Loucy (cell line): ENCODE measurements at regions not wholly inside any gene's neighbourhood (a gene's known extent, or its start where the extent isn't known, plus 50 kb on each side); places are given as distances from the start of the nearest gene placed in this dataset.

ENCODE experiments used
- H2AFZ ChIP-seq: fragments of 200-600 bp; sonication (generic); 2 replicates; pipeline ENCODE4 v1.6.0; 2016; ENCODE audit warnings: antibody characterized with exemption, mild to moderate bottlenecking, low read length, moderate library complexity
- H3F3A ChIP-seq: fragments of 200-600 bp; 2 replicates; pipeline ENCODE4 v1.6.0; 2016; ENCODE audit warnings: antibody characterized with exemption, low read depth, mild to moderate bottlenecking
- H3K27me3 ChIP-seq: fragments of 200-600 bp; sonication (generic); 2 replicates; pipeline ENCODE4 v1.6.1; 2014; ENCODE audit warnings: low read length, mild to moderate bottlenecking; ENCODE audit not compliant: insufficient read depth, poor library complexity, severe bottlenecking
- H3K36me3 ChIP-seq: fragments of 200-600 bp; sonication (generic); 2 replicates; pipeline ENCODE4 v1.6.1; 2016; ENCODE audit warnings: low read length; ENCODE audit not compliant: insufficient read depth
- H3K4me1 ChIP-seq: fragments of 200-600 bp; sonication (generic); 2 replicates; pipeline ENCODE4 v1.5.1; 2014; ENCODE audit warnings: low read length, mild to moderate bottlenecking; ENCODE audit not compliant: insufficient read depth, poor library complexity, severe bottlenecking
- H3K4me2 ChIP-seq: fragments of 200-600 bp; sonication (generic); 2 replicates; pipeline ENCODE4 v1.6.0; 2014; ENCODE audit warnings: antibody characterized with exemption, low read length, low read depth, mild to moderate bottlenecking; ENCODE audit not compliant: poor library complexity, severe bottlenecking
- H3K4me3 ChIP-seq: fragments of 200-600 bp; sonication (generic); 2 replicates; pipeline ENCODE4 v1.5.1; 2014; ENCODE audit warnings: low read length, mild to moderate bottlenecking, mixed read lengths; ENCODE audit not compliant: poor library complexity, severe bottlenecking
- H3K79me2 ChIP-seq: fragments of 200-600 bp; sonication (generic); 2 replicates; pipeline ENCODE4 v1.6.1; 2014; ENCODE audit warnings: low read length; ENCODE audit not compliant: insufficient read depth
- H3K9ac ChIP-seq: fragments of 200-600 bp; sonication (generic); 2 replicates; pipeline ENCODE4 v1.6.0; 2014; ENCODE audit warnings: mild to moderate bottlenecking, low read depth, low read length, moderate library complexity; ENCODE audit not compliant: poor library complexity, severe bottlenecking
- H3K9me2 ChIP-seq: fragments of 200-600 bp; sonication (generic); replicated peaks from 2 replicates; pipeline ENCODE4 v1.6.1; 2016; ENCODE audit warnings: low read depth, low read length, mixed read lengths
- H3K9me3 ChIP-seq: fragments of 200-600 bp; sonication (generic); 2 replicates; pipeline ENCODE4 v1.6.1; 2014; ENCODE audit warnings: mild to moderate bottlenecking, antibody characterized with exemption, low read length, low read depth; ENCODE audit not compliant: insufficient read depth
- H4K20me1 ChIP-seq: fragments of 200-600 bp; sonication (generic); 2 replicates; pipeline ENCODE4 v1.6.0; 2014; ENCODE audit warnings: antibody characterized with exemption, low read length, mild to moderate bottlenecking; ENCODE audit not compliant: insufficient read depth, poor library complexity, severe bottlenecking
- EZH2phosphoT487 ChIP-seq: fragments of 200-600 bp; IDR thresholded peaks from 2 replicates; pipeline ENCODE4 v1.6.1; 2018; ENCODE audit warnings: antibody characterized with exemption, mild to moderate bottlenecking, moderate library complexity, borderline replicate concordance
- TF ChIP-seq, protein P1 (sequence below): fragments of 200-600 bp; sonication (generic); conservative IDR thresholded peaks from 2 replicates; pipeline ENCODE4 v1.5.1; 2014; ENCODE audit warnings: mild to moderate bottlenecking, antibody characterized with exemption, low read length

DNA sequence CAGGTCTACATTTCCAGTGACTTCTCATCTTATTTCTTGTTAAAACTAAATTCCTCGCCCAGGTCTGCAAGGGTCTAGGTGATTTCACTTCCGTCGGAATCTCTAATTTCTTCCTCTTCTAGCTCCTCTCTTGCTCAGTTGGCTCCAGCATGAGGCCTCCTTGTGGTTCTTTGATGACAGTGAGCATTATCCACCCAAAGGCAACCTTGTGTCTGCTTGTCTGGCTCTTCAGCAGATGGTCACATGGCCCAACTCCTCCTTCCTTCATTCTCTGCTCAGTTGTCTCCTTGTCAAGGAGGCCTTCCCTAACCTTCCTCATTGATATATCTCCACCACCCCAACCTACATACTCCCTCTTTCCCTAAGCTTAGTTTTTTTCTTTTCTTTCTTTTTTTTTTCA lies 1391.4 kb downstream of the EFNB2 start:
- H3K4me1 ChIP-seq: peaks cover 52% of the 10 kb centered on the region
- H3K9me2 ChIP-seq: no peaks in the 10 kb centered on the region
- no peaks in the 10 kb centered on the region for H3K9me3 ChIP-seq
- TF ChIP-seq EZH2phosphoT487: no peak
- TF ChIP-seq, protein P1, sequence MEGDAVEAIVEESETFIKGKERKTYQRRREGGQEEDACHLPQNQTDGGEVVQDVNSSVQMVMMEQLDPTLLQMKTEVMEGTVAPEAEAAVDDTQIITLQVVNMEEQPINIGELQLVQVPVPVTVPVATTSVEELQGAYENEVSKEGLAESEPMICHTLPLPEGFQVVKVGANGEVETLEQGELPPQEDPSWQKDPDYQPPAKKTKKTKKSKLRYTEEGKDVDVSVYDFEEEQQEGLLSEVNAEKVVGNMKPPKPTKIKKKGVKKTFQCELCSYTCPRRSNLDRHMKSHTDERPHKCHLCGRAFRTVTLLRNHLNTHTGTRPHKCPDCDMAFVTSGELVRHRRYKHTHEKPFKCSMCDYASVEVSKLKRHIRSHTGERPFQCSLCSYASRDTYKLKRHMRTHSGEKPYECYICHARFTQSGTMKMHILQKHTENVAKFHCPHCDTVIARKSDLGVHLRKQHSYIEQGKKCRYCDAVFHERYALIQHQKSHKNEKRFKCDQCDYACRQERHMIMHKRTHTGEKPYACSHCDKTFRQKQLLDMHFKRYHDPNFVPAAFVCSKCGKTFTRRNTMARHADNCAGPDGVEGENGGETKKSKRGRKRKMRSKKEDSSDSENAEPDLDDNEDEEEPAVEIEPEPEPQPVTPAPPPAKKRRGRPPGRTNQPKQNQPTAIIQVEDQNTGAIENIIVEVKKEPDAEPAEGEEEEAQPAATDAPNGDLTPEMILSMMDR: peak; percentile 48
- no peaks in the 10 kb centered on the region for H4K20me1 ChIP-seq
- H3F3A ChIP-seq: peaks cover 2% of the 10 kb centered on the region; the same call in 1 of the 2 replicates
- no peaks in the 10 kb centered on the region for H3K79me2 ChIP-seq
- no peak overlapping the region for H3K4me3 ChIP-seq
- no peak overlapping the region for H2AFZ ChIP-seq
- H3K27me3 ChIP-seq: no peaks in the 10 kb centered on the region
- no peak overlapping the region for H3K9ac ChIP-seq
- H3K36me3 ChIP-seq: no peaks in the 10 kb centered on the region
- no peak overlapping the region for H3K4me2 ChIP-seq

DNA sequence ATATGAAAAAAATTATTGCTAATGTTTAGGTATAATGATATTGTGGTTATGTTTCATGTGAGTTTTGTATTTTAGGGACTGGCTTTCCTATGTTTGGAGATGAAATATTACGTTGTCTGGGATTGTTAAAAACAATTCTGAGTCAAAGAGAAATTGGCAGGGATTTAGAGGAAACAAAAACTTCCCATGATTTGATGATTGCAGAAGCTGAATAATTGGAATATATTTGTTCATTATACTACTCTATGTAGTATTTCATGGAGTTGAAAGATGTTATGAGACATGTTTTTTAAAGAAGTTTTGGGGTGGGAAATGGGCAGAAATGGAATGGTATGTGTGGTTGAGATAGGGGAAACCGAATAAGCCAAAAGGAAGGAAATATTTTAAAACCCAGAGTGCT lies 1392.9 kb downstream of the EFNB2 start:
- Histone ChIP-seq H3K4me1 (peaks cover 65% of the 10 kb centered on the region), H3K9me3 (no peaks in the 10 kb centered on the region), H3K9ac (peak overlapping the region; percentile 88), H3K79me2 (no peaks in the 10 kb centered on the region), H3K4me2 (peak overlapping the region; percentile 68), H3K9me2 (no peaks in the 10 kb centered on the region), H3K4me3 (peak overlapping the region; percentile 37), H3K36me3 (no peaks in the 10 kb centered on the region), H2AFZ (no peak overlapping the region), H3F3A (peaks cover 2% of the 10 kb centered on the region; the same call in 1 of the 2 replicates), H3K27me3 (no peaks in the 10 kb centered on the region), H4K20me1 (no peaks in the 10 kb centered on the region)
- TF ChIP-seq, protein P1: no peak
- no peak; the same call in 1 of the 2 replicates for TF ChIP-seq EZH2phosphoT487

DNA sequence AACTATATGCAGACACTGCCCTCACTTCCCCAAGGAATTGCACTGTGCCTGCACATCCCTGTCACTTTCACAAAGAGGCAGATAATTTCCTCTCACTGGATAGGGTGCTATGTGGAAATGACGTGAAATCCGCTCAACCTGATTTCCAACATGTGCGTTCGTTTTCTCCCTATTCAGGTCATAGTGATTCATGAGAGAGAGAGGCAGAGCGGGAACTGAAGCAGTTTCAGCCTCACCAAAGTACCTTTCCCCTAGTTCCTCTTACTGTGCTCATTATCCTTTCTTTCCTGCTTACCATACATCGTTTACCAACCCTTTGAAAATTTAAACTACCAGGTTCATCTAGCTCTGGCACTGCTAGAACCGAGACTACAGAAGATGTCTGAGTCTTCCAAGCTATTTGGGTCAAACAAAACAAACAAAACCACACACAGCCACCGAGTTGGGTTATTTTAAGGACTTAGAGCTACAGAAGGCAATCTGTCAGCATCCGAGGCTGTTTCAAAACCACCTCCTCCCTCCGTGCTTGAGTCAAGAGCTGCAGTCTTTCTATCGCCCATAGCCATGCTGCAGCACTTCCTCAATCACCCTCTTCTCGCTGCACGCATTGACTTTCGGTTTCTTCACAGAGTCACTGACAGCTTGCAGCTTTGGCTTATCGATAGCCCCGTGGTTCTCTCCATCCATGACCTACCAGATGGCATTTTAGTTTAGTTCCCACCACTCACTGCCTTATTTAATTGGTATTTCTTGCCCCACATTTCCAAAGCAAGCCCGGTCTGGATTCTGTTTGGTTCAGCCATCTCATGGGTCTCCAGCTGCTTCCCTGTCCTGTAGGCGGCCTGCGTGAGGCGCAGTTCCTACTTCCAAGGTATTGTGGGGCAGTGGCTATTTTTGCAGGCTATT lies 1395.8 kb downstream of the EFNB2 start:
- TF ChIP-seq EZH2phosphoT487: no peak
- TF ChIP-seq, protein P1: peak; percentile 78
- H3K9me3 ChIP-seq: no peaks in the 10 kb centered on the region
- H3F3A ChIP-seq: peaks cover 15% of the 10 kb centered on the region
- no peaks in the 10 kb centered on the region for H3K9me2 ChIP-seq
- H2AFZ ChIP-seq: peak overlapping the region; percentile 86
- no peaks in the 10 kb centered on the region for H3K27me3 ChIP-seq
- no peaks in the 10 kb centered on the region for H4K20me1 ChIP-seq
- H3K4me1 ChIP-seq: peaks cover 89% of the 10 kb centered on the region
- no peaks in the 10 kb centered on the region for H3K79me2 ChIP-seq
- peak overlapping the region; percentile 92 for H3K4me2 ChIP-seq
- peak overlapping the region; percentile 88 for H3K9ac ChIP-seq
- peak overlapping the region; percentile 83 for H3K4me3 ChIP-seq
- no peaks in the 10 kb centered on the region for H3K36me3 ChIP-seq
